OCI-LY3 (cell line): ENCODE measurements at regions not wholly inside any gene's neighbourhood (a gene's known extent, or its start where the extent isn't known, plus 50 kb on each side); places are given as distances from the start of the nearest gene placed in this dataset.

ENCODE experiments used
- CTCF ChIP-seq: fragments of 200-600, 300-600 bp; sonication (generic); IDR thresholded peaks from 2 replicates; pipeline ENCODE4 v1.5.1; 2014; ENCODE audit warnings: antibody characterized with exemption, low read length, low read depth
- EZH2phosphoT487 ChIP-seq: fragments of 200-600 bp; shearing (Covaris generic); IDR thresholded peaks from 2 replicates; pipeline ENCODE4 v1.6.1; 2018; ENCODE audit warnings: antibody characterized with exemption, mixed run types, low read depth

- TF ChIP-seq CTCF, result no peak
- TF ChIP-seq EZH2phosphoT487, result no peak
These were observed 1042.3 kb downstream of the DIPK2A start for GRCh38 chr3:145013931-145014330.
